HL-60 (cell line): ENCODE measurements at regions not wholly inside any gene's neighbourhood (a gene's known extent, or its start where the extent isn't known, plus 50 kb on each side); places are given as distances from the start of the nearest gene placed in this dataset.

Experiments
- DNase-seq, 2 experiments: peaks; one replicate each; pipeline ENCODE4 v3.0.0-alpha.2; 2010 to 2020; ENCODE audit warnings: low read depth in 1 of 2, low spot score in 1 of 2
- H3K27ac ChIP-seq: fragments of 250-450 bp; sonication (Bioruptor Pico); replicated peaks from 2 replicates; pipeline ENCODE4 v1.5.1; 2020; ENCODE audit warnings: mild to moderate bottlenecking, moderate library complexity
- H3K27me3 ChIP-seq: fragments of 250-450 bp; sonication (Bioruptor Pico); 2 replicates; pipeline ENCODE4 v1.5.1; 2021; ENCODE audit warnings: mild to moderate bottlenecking, moderate library complexity; ENCODE audit not compliant: insufficient read depth, poor library complexity, severe bottlenecking
- H3K4me3 ChIP-seq: replicated peaks from 2 replicates; pipeline ENCODE4 v1.5.1; 2011; ENCODE audit warnings: mild to moderate bottlenecking, control low read depth, low read length; ENCODE audit not compliant: insufficient read depth
- GABPA ChIP-seq: IDR thresholded peaks from 2 replicates; pipeline ENCODE4 v1.6.1; 2012; ENCODE audit warnings: low read depth
- POLR2AphosphoS5 ChIP-seq: IDR thresholded peaks from 2 replicates; pipeline ENCODE4 v1.6.1; 2012; ENCODE audit warnings: low read depth
- SPI1 ChIP-seq: IDR thresholded peaks from 2 replicates; pipeline ENCODE4 v1.6.1; 2012; ENCODE audit warnings: low read depth, mild to moderate bottlenecking, borderline replicate concordance
- TF ChIP-seq, protein P1 (sequence below): IDR thresholded peaks from one replicate; pipeline ENCODE4 v1.5.1; 2011; ENCODE audit warnings: low read length, control low read depth, inconsistent platforms; ENCODE audit not compliant: insufficient read depth
- TF ChIP-seq, protein P2 (sequence below): IDR thresholded peaks from 2 replicates; pipeline ENCODE4 v1.6.1; 2012; ENCODE audit warnings: low read depth; ENCODE audit not compliant: insufficient replicate concordance

DNA sequence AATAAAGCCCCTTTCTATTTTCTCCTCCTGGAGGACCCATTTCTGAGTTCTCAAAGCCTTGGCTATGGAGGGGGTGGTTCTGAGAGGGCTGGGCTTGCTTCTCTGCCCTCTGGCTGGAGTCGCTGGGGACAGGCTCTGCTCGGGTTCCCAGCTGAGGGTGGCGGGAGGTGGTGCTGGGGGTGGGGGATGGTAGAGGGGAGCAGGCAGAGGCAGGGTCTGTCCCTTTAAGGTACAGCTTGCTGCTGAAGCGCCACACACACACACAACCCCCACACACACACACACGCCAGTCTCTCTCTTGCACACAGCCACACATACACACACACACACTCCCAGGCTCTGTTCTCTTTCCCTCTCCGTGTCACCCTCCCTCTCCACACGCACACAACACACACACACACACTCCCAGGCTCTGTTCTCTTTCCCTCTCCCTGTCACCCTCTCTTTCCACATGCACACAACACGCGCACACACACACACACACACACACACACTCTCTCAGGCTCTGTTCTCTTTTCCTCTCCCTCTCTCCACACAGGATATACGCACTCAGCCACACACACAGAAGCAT is 69.8 kb upstream of the SSBP3 start:
- Histone ChIP-seq H3K27me3 (no peaks in the 10 kb centered on the region), H3K27ac (peak overlapping the region; percentile 60), H3K4me3 (no peak overlapping the region)
- TF ChIP-seq GABPA (no peak), SPI1 (no peak), POLR2AphosphoS5 (no peak)
- TF ChIP-seq, protein P1, sequence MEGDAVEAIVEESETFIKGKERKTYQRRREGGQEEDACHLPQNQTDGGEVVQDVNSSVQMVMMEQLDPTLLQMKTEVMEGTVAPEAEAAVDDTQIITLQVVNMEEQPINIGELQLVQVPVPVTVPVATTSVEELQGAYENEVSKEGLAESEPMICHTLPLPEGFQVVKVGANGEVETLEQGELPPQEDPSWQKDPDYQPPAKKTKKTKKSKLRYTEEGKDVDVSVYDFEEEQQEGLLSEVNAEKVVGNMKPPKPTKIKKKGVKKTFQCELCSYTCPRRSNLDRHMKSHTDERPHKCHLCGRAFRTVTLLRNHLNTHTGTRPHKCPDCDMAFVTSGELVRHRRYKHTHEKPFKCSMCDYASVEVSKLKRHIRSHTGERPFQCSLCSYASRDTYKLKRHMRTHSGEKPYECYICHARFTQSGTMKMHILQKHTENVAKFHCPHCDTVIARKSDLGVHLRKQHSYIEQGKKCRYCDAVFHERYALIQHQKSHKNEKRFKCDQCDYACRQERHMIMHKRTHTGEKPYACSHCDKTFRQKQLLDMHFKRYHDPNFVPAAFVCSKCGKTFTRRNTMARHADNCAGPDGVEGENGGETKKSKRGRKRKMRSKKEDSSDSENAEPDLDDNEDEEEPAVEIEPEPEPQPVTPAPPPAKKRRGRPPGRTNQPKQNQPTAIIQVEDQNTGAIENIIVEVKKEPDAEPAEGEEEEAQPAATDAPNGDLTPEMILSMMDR, result no peak
- TF ChIP-seq, protein P2, sequence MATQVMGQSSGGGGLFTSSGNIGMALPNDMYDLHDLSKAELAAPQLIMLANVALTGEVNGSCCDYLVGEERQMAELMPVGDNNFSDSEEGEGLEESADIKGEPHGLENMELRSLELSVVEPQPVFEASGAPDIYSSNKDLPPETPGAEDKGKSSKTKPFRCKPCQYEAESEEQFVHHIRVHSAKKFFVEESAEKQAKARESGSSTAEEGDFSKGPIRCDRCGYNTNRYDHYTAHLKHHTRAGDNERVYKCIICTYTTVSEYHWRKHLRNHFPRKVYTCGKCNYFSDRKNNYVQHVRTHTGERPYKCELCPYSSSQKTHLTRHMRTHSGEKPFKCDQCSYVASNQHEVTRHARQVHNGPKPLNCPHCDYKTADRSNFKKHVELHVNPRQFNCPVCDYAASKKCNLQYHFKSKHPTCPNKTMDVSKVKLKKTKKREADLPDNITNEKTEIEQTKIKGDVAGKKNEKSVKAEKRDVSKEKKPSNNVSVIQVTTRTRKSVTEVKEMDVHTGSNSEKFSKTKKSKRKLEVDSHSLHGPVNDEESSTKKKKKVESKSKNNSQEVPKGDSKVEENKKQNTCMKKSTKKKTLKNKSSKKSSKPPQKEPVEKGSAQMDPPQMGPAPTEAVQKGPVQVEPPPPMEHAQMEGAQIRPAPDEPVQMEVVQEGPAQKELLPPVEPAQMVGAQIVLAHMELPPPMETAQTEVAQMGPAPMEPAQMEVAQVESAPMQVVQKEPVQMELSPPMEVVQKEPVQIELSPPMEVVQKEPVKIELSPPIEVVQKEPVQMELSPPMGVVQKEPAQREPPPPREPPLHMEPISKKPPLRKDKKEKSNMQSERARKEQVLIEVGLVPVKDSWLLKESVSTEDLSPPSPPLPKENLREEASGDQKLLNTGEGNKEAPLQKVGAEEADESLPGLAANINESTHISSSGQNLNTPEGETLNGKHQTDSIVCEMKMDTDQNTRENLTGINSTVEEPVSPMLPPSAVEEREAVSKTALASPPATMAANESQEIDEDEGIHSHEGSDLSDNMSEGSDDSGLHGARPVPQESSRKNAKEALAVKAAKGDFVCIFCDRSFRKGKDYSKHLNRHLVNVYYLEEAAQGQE, result no peak
- peak; percentile 52 to 61 for DNase-seq

DNA sequence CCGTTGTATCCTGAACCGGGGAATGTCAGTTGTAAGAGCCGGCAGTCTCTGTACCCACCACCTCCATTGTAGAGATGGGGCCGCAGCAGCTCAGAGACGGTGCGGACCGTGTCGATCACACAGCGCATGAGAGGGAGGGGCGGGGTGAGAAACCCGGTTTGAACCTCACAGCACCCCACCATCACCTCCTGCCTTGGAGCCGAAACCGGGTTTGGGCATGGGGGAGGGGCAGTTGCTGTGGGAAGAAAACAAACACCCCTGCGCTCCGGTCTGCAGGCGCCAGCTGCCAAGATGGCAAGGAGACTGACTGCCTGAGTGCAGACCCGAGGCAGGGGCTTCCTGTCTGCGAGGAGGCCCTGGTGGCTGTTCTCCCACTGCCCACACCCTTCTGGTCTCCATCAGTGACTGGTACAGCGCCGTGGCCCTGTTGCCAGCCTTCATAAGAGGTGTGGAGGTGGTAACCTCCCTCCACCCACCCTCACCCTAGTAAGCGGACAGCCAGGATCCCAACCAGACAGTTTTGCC is 69.2 kb upstream of the SSBP3 start:
- no peak for TF ChIP-seq POLR2AphosphoS5
- TF ChIP-seq SPI1, result no peak
- TF ChIP-seq, protein P1, result no peak
- TF ChIP-seq GABPA, result no peak
- TF ChIP-seq, protein P2, result no peak
- H3K27me3 ChIP-seq, result no peaks in the 10 kb centered on the region
- DNase-seq, result no peak
- no peak overlapping the region for H3K4me3 ChIP-seq
- peak overlapping the region; percentile 60 for H3K27ac ChIP-seq

DNA sequence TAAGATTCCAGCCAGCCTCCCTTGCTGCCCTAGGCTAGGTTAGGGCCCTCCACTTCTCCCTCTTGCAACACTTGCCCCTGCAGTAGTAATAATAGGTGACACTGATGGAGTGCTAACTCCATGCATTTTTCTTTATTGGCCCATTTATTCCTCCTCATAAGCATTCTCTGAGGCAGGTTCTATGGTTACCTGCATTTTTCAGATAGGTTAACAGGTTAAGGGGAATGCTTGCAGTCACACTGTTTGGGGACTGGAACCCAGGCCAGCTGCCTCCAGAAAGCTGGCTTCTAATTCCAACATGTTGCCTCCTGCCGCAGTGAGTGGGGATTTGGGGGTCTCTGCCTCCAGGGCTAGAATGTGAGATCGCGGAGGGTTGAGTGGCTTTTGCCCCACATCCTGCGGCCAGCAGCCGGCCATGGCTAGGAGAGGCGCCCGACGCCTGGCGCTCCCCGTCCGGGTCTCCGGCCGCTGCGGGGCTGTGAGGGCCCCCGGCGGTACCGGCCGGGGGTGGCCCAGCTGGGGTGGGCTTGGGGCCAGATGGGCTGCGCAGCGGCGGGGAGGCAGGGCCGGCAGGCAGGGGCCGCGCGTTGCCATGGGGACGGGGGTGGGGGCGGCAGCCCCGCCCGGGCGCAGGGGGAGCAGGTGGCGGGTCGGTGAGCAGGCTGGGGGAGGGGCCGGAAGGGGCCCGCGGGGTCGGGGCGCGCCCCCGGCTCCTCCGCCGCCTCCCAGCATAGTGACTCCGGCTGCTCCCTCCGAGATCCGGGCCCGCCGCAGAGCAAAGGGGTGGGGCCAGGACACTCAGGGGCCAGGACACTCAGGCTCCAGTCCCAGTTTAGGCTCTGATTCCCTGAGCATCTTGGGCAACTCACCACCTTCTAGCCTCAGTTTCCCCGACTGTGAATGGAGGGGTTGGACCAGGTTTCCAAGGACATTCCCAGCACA is 68.4 kb upstream of the SSBP3 start:
- DNase-seq, result no peak
- Histone ChIP-seq H3K27me3 (no peaks in the 10 kb centered on the region), H3K27ac (no peak overlapping the region), H3K4me3 (no peak overlapping the region)
- TF ChIP-seq, protein P2, result no peak
- TF ChIP-seq GABPA (no peak), POLR2AphosphoS5 (no peak), SPI1 (no peak)
- TF ChIP-seq, protein P1, result no peak
